Progenitor cell of endocrine pancreas (in vitro differentiated cells): ENCODE measurements at regions not wholly inside any gene's neighbourhood (a gene's known extent, or its start where the extent isn't known, plus 50 kb on each side); places are given as distances from the start of the nearest gene placed in this dataset.

Source experiments
- DNase-seq: peaks from one replicate; pipeline ENCODE4 v3.0.0; 2021; ENCODE audit warnings: low spot score; ENCODE audit not compliant: unreplicated experiment
- H3K27ac Mint-ChIP-seq: 2 replicates; pipeline ENCODE4 v1.8.0; 2021; ENCODE audit warnings: mild to moderate bottlenecking, moderate library complexity, mixed read lengths
- H3K27me3 Mint-ChIP-seq: 2 replicates; pipeline ENCODE4 v1.8.0; 2021; ENCODE audit warnings: mixed read lengths
- H3K36me3 Mint-ChIP-seq: 2 replicates; pipeline ENCODE4 v1.8.0; 2022; ENCODE audit warnings: mixed read lengths; ENCODE audit not compliant: insufficient read depth
- H3K4me1 Mint-ChIP-seq: 2 replicates; pipeline ENCODE4 v1.8.0; 2021; ENCODE audit warnings: low read depth, mixed read lengths
- H3K4me3 Mint-ChIP-seq: 2 replicates; pipeline ENCODE4 v1.8.0; 2021; ENCODE audit warnings: low read depth, mild to moderate bottlenecking, moderate library complexity, mixed read lengths
- H3K9me3 Mint-ChIP-seq: 2 replicates; pipeline ENCODE4 v1.8.0; 2021; ENCODE audit warnings: low read depth, mixed read lengths
- TF ChIP-seq, protein P1 (sequence below): fragments of 200-600 bp; sonication (generic); IDR thresholded peaks from one replicate; pipeline ENCODE4 v1.5.0; 2021; ENCODE audit warnings: antibody characterized with exemption, mild to moderate bottlenecking; ENCODE audit not compliant: unreplicated experiment

DNA sequence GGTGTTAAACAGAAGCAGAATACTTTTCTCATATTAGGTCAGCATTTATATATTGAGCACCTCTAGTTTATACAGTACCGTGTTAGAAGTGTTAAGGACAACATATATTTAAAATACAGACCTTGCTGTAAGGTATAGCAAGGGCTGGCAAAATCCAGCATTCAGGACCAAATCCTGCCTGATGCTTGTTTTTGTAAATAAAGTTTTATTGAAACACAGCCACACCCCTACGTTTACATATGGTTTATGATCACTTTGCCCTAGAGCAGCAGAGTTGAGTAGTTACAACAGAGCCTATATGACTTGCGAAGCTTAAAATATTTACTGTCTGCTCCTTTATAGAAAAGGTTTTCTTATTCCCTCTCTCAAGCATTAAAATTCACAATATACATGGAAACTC lies 877.3 kb downstream of the MCTP2 start:
- no peaks in the 10 kb centered on the region for H3K36me3 Mint-ChIP-seq
- H3K27ac Mint-ChIP-seq = no peak overlapping the region
- no peaks in the 10 kb centered on the region for H3K4me1 Mint-ChIP-seq
- TF ChIP-seq, protein P1, sequence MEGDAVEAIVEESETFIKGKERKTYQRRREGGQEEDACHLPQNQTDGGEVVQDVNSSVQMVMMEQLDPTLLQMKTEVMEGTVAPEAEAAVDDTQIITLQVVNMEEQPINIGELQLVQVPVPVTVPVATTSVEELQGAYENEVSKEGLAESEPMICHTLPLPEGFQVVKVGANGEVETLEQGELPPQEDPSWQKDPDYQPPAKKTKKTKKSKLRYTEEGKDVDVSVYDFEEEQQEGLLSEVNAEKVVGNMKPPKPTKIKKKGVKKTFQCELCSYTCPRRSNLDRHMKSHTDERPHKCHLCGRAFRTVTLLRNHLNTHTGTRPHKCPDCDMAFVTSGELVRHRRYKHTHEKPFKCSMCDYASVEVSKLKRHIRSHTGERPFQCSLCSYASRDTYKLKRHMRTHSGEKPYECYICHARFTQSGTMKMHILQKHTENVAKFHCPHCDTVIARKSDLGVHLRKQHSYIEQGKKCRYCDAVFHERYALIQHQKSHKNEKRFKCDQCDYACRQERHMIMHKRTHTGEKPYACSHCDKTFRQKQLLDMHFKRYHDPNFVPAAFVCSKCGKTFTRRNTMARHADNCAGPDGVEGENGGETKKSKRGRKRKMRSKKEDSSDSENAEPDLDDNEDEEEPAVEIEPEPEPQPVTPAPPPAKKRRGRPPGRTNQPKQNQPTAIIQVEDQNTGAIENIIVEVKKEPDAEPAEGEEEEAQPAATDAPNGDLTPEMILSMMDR = no peak
- peaks cover 10% of the 10 kb centered on the region for H3K9me3 Mint-ChIP-seq
- H3K4me3 Mint-ChIP-seq = no peak overlapping the region
- no peaks in the 10 kb centered on the region for H3K27me3 Mint-ChIP-seq
- no peak for DNase-seq

DNA sequence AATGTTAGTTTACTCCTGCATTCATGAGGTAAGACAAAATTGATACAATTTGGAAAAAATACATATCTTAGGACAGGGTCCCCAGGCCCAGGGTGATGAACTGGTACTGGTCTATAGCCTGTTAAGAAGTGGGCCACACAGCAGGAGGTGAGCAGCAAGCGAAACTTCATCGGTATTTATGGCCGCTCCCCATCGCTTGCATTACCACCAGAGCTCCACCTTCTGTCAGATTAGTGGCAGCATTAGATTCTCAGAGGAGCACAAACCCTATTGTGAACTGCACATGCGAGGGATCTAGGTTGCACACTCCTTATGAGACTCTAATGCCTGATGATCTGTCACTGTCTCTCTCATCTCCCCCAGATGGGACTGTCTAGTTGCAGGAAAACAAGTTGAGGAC lies 880.6 kb downstream of the MCTP2 start:
- Mint-ChIP-seq H3K9me3 (peaks cover 17% of the 10 kb centered on the region), H3K27me3 (no peaks in the 10 kb centered on the region)

GRCh38 chr15:95113041-95113440 lies 881.7 kb downstream of the MCTP2 start:
- Mint-ChIP-seq H3K4me1 (no peaks in the 10 kb centered on the region), H3K4me3 (no peak overlapping the region), H3K36me3 (no peaks in the 10 kb centered on the region), H3K27ac (no peak overlapping the region), H3K9me3 (peaks cover 21% of the 10 kb centered on the region), H3K27me3 (no peaks in the 10 kb centered on the region)
- TF ChIP-seq, protein P1 = no peak
- DNase-seq = no peak

More for the DNA sequence above, 880.6 kb downstream of the MCTP2 start:
- TF ChIP-seq, protein P1 = no peak
- no peaks in the 10 kb centered on the region for H3K4me1 Mint-ChIP-seq
- H3K36me3 Mint-ChIP-seq = no peaks in the 10 kb centered on the region
- no peak overlapping the region for H3K4me3 Mint-ChIP-seq
- no peak overlapping the region for H3K27ac Mint-ChIP-seq
- DNase-seq = no peak

DNA sequence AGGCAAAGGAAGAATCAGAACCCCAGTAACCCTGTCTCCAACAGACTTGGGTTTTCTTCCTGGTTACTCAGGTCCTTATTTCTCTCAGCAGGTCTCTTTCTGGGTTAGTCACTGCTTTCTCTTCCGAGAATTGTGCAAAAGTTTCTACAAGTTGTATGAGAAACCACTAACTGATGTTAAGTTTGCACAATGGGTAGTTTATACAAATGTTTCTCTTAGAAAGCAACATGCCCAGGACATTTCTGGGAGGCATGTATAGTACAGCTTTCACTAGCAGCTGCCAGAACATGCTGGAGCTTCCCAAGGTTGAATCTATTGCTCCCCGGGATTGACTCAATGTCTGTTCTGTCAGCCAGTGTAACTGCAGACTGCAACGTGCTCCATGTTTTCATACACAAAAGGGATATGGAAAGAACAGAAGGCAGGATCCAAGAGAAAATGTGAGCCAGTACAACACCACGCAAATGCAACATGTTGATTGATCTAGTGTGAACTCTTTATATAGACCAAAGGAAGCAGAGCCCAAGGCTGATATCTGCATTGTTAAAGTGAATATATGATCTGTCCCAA lies 887.8 kb downstream of the MCTP2 start:
- TF ChIP-seq, protein P1 = no peak
- no peak overlapping the region for H3K27ac Mint-ChIP-seq
- no peaks in the 10 kb centered on the region for H3K4me1 Mint-ChIP-seq
- H3K4me3 Mint-ChIP-seq = no peak overlapping the region
- no peak for DNase-seq
- no peaks in the 10 kb centered on the region for H3K36me3 Mint-ChIP-seq
- peaks cover 4% of the 10 kb centered on the region for H3K27me3 Mint-ChIP-seq
- H3K9me3 Mint-ChIP-seq = peaks cover 11% of the 10 kb centered on the region

DNA sequence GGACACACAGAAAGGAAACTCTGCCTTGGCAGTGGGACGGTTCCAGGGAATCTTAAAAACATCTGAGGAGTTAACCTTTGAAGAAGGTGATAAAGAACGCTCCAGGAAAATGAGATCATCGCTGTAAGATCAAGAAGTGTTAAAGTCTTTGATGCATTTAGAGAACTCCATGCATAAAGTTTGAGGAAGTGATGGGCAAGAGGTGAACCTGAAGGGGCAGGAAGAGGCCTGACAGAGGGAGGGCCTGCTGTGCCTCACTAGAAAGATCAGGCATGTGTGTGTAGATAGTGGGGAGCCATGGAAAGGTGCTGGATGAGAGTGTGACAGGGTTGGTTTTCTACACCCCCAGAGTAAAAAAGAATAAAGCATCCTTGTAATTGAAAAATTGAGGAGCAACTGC lies 889.2 kb downstream of the MCTP2 start:
- Mint-ChIP-seq H3K27ac (no peak overlapping the region), H3K9me3 (peaks cover 8% of the 10 kb centered on the region), H3K4me1 (no peaks in the 10 kb centered on the region), H3K4me3 (no peak overlapping the region), H3K27me3 (peaks cover 4% of the 10 kb centered on the region), H3K36me3 (no peaks in the 10 kb centered on the region)
- TF ChIP-seq, protein P1 = no peak
- no peak for DNase-seq
